ENCODE measurements at regions not wholly inside any gene's neighbourhood (a gene's known extent, or its start where the extent isn't known, plus 50 kb on each side); places are given as distances from the start of the nearest gene placed in this dataset.

GRCh38 chr4:188606635-188607034, 467.4 kb downstream of the TRIML1 start:
- TF ChIP-seq CTCF (IDR thresholded peaks at IDR 0.05; ENCODE audit: insufficient read depth, low read depth, low read length, missing control alignments) = no peak
- DNase-seq (ENCODE audit: low read depth) = no peak
- no peak overlapping the region for H3K4me3 ChIP-seq (ENCODE audit: low read length)

- no peak for TF ChIP-seq CTCF (IDR thresholded peaks at IDR 0.05; ENCODE audit: insufficient read depth, low read depth, low read length, missing control alignments)
- H3K4me3 ChIP-seq (ENCODE audit: low read length) = no peak overlapping the region
- no peak for DNase-seq (ENCODE audit: low read depth)
Measured at GRCh38 chr4:188611143-188611542, 471.9 kb downstream of the TRIML1 start.

- no peak for TF ChIP-seq CTCF (IDR thresholded peaks at IDR 0.05; ENCODE audit: insufficient read depth, low read depth, low read length, missing control alignments)
- DNase-seq (ENCODE audit: low read depth) = no peak
- H3K4me3 ChIP-seq (ENCODE audit: low read length) = no peak overlapping the region
Measured at GRCh38 chr4:188612659-188613058, 473.4 kb downstream of the TRIML1 start.

- TF ChIP-seq CTCF (IDR thresholded peaks at IDR 0.05; ENCODE audit: insufficient read depth, low read depth, low read length, missing control alignments) = no peak
- H3K4me3 ChIP-seq (ENCODE audit: low read length) = no peak overlapping the region
- no peak for DNase-seq (ENCODE audit: low read depth)
Measured at GRCh38 chr4:188613976-188614375, 474.7 kb downstream of the TRIML1 start.

GRCh38 chr4:188619456-188620149, 480.4 kb downstream of the TRIML1 start:
- DNase-seq (ENCODE audit: low read depth) = no peak
- TF ChIP-seq CTCF (IDR thresholded peaks at IDR 0.05; ENCODE audit: insufficient read depth, low read depth, low read length, missing control alignments) = no peak
- no peak overlapping the region for H3K4me3 ChIP-seq (ENCODE audit: low read length)

- no peak overlapping the region for H3K4me3 ChIP-seq (ENCODE audit: low read length)
- no peak for TF ChIP-seq CTCF (IDR thresholded peaks at IDR 0.05; ENCODE audit: insufficient read depth, low read depth, low read length, missing control alignments)
- DNase-seq (ENCODE audit: low read depth) = no peak
Measured at GRCh38 chr4:188620608-188621007, 481.4 kb downstream of the TRIML1 start.

GRCh38 chr4:188623314-188623854, 484.1 kb downstream of the TRIML1 start:
- no peak overlapping the region for H3K4me3 ChIP-seq (ENCODE audit: low read length)
- TF ChIP-seq CTCF (IDR thresholded peaks at IDR 0.05; ENCODE audit: insufficient read depth, low read depth, low read length, missing control alignments) = no peak
- DNase-seq (ENCODE audit: low read depth) = no peak
